Fibroblast of pulmonary artery (primary cell): ENCODE measurements at regions not wholly inside any gene's neighbourhood (a gene's known extent, or its start where the extent isn't known, plus 50 kb on each side); places are given as distances from the start of the nearest gene placed in this dataset.

Experiments
- DNase-seq: peaks from one replicate; pipeline ENCODE4 v3.0.0-alpha.2; 2010; ENCODE audit warnings: low read depth
- H3K4me3 ChIP-seq: replicated peaks from 2 replicates; pipeline ENCODE4 v1.5.1; 2011; ENCODE audit warnings: low read depth, mild to moderate bottlenecking, control low read depth, low read length, moderate library complexity
- TF ChIP-seq, protein P1 (sequence below): IDR thresholded peaks from 2 replicates; pipeline ENCODE4 v1.5.1; 2011; ENCODE audit warnings: mild to moderate bottlenecking, control low read depth, low read length, inconsistent platforms; ENCODE audit errors: missing control alignments

DNA sequence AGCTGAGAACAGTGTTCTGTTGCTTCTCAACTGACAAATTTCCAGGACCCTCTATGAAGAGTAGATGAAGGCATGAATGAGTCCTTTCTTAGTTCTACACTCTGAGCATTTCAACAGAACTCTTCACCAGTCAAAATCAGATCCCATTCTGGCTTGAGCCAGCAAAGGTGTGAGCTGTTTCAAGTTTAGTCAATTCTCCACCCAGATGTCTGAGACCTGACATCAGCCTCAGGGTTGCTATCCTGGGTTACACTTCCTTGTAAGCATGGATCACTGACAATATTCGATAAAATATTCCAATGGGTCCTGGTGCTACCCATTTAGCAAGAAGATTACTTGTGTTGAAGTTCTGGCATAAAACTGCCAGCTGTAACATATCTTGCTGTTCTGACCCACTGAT lies 97.6 kb upstream of the PPP2R3A start:
- TF ChIP-seq, protein P1, sequence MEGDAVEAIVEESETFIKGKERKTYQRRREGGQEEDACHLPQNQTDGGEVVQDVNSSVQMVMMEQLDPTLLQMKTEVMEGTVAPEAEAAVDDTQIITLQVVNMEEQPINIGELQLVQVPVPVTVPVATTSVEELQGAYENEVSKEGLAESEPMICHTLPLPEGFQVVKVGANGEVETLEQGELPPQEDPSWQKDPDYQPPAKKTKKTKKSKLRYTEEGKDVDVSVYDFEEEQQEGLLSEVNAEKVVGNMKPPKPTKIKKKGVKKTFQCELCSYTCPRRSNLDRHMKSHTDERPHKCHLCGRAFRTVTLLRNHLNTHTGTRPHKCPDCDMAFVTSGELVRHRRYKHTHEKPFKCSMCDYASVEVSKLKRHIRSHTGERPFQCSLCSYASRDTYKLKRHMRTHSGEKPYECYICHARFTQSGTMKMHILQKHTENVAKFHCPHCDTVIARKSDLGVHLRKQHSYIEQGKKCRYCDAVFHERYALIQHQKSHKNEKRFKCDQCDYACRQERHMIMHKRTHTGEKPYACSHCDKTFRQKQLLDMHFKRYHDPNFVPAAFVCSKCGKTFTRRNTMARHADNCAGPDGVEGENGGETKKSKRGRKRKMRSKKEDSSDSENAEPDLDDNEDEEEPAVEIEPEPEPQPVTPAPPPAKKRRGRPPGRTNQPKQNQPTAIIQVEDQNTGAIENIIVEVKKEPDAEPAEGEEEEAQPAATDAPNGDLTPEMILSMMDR = no peak
- no peak overlapping the region for H3K4me3 ChIP-seq
- no peak for DNase-seq

DNA sequence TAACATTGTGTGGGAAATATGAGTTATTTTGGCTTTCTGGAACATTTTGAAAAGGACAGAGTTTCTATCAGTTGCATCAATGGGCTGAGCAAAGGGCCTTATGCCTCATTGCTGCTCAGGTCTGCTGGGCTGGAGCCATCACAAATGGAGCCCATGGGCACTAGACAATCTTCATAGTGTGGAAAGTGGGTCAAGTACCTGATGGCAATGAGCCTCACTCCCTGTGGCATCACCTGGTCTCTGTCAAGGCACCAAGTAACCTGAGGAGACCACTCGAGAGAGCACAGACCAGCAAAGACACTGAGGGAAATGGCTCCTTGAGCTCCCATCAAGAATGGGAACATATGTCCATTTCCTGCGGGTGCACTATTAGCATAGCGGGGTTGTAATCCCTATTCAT lies 96.7 kb upstream of the PPP2R3A start:
- H3K4me3 ChIP-seq = no peak overlapping the region
- TF ChIP-seq, protein P1 = no peak
- DNase-seq = no peak

DNA sequence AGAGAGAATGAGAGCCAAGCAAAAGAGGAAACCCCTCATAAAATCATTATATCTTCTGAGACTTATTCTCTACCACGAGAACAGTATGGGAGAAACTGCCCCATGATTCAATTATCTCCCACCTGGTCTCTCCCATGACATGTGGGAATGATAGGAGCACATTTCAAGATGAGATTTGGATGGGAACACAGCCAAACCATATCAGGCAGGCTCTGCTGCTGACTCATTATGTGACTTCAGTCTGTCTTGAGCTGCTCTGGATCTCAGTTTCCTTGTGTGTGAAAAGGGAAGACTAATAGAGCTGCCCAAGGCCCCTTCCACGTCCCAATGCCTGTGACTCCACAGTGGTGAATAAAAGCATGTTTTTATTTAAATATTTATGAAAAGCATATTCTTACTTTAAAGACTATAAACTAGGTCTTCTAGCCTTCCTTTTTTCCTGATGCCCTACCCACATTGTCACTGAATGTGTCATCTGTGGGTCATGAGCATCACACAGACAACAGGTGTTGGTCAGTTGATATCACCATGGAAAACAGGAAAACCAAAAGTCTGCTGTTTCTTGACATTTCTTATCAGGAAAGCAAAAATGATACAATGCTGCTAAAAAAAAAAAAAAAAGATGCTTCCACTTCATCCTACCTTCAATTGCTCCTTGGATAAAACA lies 96.0 kb upstream of the PPP2R3A start:
- no peak for DNase-seq
- H3K4me3 ChIP-seq = no peak overlapping the region
- TF ChIP-seq, protein P1 = no peak

DNA sequence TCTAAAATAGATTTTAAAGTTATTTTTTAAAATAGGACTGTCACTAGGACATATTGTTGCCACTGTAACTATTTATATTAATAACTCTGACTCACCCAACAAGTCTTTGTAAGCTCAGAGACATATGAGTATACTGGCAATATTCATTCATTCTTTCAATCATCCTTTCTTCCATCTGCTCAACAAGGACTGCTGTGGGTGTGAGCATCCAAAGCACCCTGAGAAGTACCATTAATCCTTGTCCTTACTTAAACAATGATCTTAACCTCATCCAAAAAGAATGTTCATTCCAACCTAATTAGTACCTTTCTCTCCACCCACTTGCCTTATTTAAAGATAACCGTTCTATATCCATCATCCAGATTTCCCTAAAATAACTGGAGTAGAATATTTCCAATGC lies 94.2 kb upstream of the PPP2R3A start:
- DNase-seq = no peak
- no peak overlapping the region for H3K4me3 ChIP-seq
- TF ChIP-seq, protein P1 = no peak

DNA sequence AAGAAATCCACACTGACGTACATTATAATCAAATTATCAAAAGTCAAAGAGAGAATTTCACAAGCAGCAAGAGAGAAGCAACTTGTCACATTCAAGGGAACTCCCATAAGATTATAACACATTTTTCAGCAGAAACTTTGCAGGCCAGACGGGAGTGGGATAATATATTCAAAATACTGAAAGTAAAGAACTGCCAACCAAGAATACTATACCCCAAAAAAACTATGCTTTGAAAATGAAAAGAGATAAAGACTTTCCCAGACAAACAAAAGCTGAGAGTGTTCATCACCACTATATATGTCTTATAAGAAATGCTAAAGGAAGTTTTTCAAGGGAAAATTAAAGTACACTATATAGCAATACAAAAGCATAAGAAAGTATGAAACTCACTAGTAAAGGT lies 91.5 kb upstream of the PPP2R3A start:
- TF ChIP-seq, protein P1 = no peak

DNA sequence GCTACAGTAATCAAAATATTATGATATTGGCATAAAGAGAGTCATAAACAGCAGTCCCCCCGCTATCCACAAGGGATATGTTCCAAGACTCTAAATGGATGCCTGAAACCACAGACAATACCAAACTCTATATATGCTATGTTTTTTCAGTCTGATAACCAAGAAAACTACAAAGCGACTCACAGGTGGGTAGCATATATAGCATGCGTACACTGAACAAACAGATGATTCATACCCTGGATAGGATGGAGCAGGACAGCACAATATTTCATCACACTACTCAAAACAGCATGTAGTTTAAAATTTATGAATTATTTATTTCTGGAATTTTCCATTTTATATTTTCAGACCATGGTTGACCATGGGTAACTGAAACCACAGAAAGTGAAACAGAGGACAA lies 87.0 kb upstream of the PPP2R3A start:
- H3K4me3 ChIP-seq = no peak overlapping the region
- DNase-seq = no peak
- TF ChIP-seq, protein P1 = no peak

More for the DNA sequence above, 91.5 kb upstream of the PPP2R3A start:
- H3K4me3 ChIP-seq = no peak overlapping the region
- no peak for DNase-seq

DNA sequence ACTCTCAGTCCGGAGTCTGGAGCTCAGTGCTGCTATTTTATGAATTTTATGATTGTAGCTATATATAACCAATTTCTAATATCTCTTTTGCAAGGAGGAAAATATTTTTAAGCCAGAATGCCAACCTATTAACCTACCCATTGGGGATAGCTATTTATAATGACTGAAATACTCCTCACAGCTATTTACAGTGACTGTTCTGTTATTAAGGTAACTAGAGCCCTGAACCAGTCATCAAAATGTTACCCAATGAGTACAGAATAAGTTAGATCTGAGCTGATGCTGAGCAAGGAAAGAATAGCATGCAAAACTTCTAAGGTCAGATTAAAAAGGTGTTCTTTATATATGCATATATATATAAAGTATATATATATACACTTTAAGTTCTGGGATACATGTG lies 79.6 kb upstream of the PPP2R3A start:
- no peak for DNase-seq
- no peak overlapping the region for H3K4me3 ChIP-seq
- TF ChIP-seq, protein P1 = no peak
